ENCODE measurements at regions not wholly inside any gene's neighbourhood (a gene's known extent, or its start where the extent isn't known, plus 50 kb on each side); places are given as distances from the start of the nearest gene placed in this dataset.

DNA sequence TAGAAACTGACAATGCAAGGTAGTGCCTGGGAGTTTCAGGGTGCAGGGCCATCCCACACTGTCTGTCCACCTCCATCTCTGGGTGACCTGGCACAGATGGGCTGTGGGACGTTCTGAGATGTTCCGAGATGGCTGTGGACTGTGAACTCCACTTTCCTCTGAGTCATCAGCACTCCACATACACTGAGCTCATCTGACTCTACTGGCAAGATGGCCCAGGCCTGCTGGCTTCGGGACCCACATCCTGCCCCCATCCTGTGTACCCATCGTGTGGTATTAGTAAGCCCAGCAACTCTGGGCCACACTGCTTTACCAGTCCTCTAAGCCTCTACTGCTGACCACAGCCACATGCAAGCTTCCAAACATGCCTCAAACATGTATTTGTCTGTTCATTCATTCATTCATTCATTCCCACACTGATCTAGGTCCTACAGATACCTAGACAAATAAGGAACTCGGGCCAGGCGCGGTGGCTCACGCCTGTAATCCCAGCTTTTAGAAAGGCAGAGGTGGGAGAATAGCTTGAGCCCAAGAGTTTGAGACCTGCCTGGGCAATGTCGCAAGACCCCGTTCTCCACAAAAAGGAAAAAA is 124.8 kb upstream of the CXCR4 start:
- no peak for DNase-seq (ENCODE audit: low spot score)

DNA sequence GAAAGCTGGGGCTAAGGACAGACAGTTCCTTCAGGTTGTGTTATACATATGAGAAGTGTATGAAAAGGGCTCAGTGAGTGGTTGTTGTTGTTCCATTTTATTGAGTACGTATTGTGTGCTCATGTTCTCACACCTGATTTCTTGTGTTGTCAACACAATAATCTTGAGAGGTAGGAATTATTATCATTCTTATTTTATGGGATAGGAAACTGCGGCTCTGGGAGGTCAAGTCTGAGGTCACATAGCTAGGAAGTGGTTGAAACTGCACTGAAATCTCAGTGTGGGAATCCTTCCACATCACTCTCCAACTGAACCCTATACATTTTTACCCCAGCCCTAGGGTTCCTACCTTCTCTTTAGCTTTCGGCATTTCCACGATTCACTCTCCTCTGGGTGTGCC is 124.2 kb upstream of the CXCR4 start:
- DNase-seq (ENCODE audit: low spot score), result no peak

DNA sequence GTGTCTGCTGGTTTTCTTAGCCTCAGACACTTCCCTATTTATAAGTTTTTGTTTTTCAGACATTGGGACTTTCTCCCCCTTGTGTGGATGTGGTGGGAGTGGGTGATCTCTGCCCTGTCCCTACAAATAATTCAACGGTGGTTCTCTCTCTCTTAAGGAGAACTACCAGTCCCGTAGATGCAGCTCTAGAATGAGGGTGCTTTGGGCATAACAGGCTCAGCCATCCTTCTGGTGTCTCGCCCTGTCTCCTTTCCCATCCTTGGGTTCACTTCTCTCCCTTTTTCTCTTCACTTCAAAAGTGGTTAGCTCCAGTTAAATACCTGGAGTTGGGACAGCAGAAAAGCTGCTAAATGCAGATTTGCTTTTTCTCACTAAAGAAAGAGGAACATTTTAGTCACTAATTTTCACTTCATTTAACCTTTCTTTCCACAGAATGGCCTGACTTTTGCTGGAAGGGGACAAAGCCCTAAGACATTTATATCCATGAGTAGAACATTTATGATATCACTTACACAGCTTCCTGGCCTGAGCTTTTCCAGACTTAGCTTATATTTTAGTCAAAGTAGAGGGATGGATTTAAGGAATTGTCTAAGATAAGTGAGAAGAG is 121.2 kb upstream of the CXCR4 start:
- DNase-seq (ENCODE audit: low spot score), result no peak

DNA sequence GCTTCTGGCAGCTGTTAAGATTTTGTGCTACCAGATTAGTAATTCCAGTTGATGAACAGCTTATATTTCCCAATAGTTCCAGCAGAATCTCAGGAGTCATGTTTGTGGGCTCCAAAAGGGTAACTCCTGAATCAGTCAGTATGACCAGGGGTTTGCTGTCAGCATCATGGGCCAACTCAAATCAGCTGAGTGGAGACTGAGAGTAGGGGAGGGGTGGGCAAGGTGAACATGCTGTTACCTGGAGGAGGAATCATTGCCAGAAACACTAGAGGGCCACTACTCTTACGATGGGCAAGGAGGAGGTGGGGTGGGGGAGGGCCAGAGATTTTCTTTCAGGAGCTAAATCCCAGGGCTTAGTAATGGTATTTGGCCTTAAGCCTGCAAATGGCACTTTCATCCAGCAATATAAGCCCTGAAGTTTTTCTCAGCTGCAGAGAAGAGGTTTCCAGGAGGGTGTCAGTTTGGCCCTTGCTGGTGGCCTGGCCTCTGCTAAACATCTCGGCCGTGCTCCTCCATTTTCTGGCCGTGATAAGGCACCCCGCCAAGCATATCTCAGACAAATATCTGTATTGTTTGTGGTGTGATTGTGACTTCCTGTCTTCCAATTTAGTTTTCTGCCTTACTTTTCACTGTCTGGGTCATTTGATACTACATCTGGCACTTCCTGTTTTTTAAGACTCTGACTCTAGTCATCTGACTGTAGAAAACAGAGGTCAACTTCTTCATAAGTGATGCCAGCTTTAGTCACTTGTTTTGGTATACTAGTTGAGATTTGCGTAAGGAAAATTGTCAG is 120.5 kb upstream of the CXCR4 start:
- peak; percentile 77 for DNase-seq (ENCODE audit: low spot score)

DNA sequence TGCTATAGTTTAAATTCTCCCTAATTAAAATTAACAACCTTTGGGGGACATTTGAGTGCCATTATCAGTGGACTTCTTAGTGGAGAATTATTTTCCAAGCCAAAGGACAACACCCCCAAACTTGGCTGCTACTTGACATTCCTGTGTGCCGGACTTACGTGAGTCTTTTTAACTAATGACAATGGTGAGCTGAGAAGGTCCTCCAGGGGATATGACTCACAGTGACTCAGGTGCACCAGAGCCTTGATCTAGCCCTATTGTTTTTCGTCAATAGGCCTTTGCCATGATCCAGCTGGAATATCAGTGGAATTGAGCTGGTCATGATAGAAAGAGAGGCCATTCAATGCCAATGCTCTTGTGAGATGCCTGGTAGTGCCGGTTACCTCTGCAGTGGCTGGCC is 118.1 kb upstream of the CXCR4 start:
- peak; percentile 48 for DNase-seq (ENCODE audit: low spot score)

DNA sequence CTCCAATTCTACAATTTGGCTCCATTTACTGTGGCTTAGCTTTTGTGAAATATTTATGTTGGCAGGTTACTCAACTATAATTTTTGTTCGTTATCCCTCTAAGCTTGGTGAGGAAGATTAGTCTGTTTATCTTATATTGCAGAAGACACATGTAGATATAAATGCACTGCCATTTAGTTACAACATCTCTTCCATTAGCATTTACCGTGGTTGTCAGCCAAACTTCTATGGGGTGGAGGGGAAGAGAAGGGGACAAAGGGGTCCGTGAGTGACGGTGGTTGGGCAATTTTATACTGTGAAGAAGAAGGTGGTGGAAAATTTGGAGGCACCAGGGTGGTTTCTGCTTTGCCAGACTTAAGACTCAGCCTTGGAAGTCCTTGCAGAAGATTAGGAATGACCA is 117.6 kb upstream of the CXCR4 start:
- no peak for DNase-seq (ENCODE audit: low spot score)

DNA sequence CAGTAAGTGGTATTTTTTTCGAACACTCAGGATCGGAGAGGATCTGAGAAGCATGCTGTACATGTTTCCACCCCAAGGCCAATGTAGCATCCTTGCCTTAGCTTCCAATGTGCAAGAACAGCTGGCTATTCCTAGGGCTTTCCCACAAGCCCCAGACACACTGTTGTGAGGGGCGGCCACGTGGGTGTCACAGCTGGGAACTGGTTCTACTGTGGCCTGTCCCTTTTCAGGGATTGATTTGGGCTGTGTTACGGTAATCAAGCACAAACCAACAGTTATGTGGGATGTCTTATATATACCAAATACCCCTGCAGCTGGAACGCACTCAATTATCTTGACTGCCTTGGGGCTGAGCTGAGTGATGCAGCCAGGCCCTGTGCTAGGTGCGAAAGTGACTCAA is 116.3 kb upstream of the CXCR4 start:
- no peak for DNase-seq (ENCODE audit: low spot score)

DNA sequence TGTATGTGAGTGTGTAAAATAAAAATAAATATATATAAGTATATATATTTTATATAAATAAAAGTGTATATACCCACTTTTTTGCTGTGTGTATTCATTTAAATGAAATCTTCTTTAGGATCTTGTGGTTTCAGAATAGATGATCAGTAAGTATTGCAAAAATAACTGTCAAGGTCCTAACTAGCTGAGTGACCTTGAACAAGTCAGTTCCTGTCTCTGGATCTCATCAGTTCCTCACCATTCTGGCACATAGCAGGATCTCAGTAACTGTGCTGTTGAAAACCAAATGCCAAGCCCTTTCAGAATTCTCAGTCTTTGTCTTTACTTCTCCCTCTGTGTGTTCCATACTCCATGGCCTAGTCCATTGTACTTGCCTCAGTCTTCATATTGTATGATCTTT is 115.3 kb upstream of the CXCR4 start:
- no peak for DNase-seq (ENCODE audit: low spot score)

DNA sequence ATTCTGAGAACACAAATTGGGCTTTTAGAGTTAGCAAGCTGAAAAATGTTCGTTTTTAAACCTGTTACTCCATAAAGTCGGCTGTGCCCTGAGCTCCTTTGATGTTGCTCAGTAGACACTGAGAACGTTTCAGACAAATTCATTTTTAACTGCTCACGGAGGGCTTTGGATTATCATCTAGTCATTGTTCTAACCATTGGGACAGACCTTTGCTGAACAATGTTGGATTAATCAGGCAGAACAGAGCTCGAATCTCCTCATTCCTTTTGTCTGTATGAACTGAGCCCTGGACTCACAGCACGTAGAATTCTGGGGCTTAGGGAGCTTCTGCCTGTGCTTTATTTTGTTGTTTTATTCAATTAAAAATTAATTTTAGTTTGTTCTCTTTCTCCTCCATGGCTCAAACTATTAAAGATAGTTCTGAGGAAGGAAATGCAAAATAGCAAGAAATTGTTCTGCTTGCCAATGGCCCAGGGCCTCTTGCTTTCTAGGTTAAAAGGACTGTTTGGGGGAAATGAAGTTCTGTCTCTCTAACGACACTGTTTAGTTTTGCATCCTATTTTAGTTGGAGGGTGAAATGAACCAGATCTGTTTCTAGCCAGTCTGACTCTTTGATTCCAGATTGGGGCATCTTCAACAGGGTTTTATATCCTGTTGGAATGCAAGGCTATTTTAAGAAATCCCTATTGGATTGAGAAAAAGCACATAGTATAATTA is 114.7 kb upstream of the CXCR4 start:
- DNase-seq (ENCODE audit: low spot score), result no peak

DNA sequence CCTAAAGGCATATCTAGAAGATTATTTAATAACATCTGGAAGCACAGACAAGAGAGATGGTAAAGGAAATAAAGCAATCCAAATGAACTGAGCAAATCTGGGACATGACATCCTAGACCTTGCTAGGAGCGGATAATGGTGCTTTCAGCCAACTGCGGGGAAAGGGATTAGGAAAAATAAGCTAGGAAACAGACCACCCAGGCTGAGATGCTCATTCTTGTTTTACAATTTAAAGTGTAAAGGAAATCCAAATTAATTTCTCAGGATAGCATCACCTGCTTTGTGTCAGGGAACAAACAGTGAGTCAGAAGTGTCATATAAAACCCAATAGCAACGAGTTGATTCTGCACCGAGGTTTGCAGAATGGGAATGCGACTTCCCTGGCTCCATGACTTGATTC is 112.5 kb upstream of the CXCR4 start:
- DNase-seq (ENCODE audit: low spot score), result no peak

DNA sequence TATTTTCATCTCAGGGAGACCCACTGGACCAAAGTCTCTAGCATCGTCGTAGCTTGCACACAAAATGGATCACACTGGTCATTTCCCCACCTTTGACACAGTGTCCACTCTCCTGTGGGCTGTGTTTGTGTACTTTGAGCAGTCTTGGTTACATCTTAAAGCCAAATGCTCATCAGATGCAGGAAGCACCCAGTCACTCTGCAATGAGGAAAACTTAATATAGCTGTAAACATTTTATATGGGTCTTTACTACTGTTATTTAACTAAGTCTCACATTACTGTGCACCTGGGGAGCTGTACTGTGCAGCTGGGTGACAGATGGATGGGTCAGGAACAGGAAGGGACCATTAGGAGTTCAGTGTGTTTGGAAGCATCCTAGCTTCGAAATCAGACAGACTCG is 109.0 kb upstream of the CXCR4 start:
- DNase-seq (ENCODE audit: low spot score), result no peak

DNA sequence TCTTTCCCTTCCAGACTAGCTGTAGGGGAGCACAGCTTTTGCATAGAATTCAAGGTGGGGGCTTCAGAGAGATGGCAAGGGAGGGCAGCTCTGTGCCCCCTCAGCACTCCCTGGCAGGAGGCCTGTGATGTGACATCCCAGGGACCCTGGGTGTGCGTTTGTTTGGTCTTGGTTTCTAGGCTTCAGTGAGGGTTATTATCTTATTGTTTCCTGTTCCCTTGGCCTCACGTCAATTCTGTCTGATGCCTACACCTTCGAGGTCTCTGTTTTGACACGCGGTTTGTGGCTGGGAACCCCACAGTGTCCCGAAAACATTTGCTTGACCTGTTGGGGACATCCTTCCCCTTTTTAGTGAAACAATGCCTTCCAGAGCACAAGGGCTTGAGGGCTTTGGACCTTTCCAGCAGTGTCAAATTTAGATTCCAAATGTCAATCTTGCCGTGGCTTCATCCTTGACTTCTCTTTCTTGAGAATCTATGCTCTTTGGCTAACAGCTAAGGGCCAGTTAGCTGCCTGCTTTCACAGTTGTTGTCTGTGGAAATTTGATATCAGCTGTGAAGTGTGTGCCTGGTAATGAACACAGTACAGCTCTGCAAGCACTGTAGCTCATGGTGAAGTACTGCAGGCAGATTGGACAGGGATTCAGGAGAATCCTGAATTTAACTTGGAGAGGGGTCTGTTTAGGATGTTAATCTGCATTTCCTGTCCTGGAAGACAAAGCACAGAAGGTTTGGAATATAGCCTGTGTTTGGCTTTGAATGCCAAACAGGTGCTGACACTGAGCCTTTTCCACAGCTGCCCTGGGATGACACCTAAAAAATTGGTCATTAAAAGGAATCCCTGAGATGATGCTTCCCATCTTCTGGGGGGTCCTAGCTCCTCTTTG is 108.2 kb upstream of the CXCR4 start:
- DNase-seq (ENCODE audit: low spot score), result no peak

DNA sequence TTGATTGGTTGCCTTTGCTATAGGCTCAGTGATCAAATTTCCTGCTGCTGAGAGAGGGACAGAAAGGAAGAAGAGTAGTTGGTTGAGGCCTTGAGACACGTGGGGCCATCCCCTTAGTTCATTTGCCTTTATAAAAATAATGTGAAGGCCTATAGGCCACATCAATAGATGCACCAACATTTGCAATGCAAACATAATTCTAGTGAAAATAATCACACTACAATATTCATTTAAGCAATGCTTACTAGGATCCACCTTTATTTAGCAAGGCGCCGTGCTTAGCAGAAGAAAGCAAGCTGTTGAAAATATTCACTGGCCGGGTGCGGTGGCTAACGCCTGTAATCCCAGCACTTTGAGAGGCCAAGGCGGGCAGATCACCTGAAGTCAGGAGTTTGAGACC is 105.3 kb upstream of the CXCR4 start:
- DNase-seq (ENCODE audit: low spot score), result no peak

DNA sequence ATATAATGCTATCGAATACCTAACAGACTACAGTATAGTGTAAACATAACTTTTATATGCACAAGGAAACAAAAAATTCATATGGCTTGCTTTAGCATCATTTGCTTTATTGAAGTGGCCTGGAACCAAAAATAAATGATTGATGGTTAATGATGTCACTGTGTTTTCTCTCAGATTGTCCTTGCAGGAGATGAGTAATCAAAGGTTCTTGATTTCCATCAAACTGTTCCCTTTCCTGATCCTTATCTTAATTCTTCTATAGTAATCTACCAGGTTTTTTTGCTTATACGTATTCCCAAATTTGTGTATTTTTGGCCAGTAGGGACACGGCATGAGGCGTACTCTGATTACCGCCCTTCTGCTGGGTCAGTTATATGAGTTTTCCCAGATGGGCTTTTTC is 104.9 kb upstream of the CXCR4 start:
- no peak for DNase-seq (ENCODE audit: low spot score)

DNA sequence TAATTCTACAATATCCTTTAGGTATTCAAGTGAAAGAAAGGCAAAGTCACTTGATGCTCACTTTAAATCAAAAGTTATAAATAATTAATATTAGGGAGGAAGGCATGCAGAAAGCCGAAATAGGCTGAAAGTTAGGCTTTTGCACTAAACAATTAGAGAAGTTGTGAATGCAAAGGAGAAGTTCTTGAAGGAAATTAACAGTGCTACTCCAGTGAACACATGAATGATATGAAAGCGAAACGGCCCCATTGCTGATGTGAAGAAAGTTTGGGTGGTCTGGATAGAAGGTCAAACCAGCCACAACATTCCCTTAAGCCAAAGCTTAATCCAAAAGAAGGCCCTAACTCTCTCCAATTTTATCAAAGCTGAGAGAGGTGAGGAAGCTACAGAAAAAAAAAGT is 103.1 kb upstream of the CXCR4 start:
- DNase-seq (ENCODE audit: low spot score), result no peak

DNA sequence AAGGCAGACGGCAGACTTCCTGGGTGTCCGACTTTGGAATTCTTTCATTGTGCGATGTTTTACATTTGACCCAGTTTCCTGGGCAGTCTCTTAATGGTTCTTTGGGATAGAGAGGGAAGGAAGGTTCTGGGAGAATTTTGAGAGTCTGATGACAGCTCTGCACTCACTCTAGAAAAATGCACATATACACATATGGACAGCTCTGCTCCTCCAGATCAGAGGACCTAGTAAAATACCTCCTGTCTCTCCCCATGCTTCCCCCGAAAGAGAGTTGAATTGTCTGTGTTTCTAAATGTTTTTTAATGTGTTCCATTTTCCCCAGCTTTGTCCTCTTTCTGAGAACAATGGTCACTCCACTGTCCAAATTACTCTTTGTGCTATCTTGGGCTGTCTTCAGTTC is 102.0 kb upstream of the CXCR4 start:
- DNase-seq (ENCODE audit: low spot score), result no peak

DNA sequence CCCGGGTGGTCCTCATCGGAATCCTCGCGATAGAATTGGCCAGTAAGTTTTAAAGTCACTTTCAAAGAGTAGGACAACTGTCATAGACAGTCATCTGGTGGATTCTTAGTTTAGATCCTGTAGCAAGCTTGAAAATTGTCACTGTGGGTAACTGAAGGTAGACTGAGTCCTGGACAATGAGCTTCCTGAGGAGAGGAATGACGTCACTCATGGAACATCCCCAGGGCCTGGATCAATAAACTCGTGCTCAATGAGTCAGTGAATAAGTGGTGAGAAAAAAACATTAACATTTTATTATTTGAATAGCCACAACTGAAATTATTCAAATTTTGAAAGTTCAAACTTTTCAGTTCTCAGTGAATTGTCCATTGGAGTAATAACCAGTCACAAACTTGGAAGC is 101.4 kb upstream of the CXCR4 start:
- DNase-seq (ENCODE audit: low spot score), result no peak

DNA sequence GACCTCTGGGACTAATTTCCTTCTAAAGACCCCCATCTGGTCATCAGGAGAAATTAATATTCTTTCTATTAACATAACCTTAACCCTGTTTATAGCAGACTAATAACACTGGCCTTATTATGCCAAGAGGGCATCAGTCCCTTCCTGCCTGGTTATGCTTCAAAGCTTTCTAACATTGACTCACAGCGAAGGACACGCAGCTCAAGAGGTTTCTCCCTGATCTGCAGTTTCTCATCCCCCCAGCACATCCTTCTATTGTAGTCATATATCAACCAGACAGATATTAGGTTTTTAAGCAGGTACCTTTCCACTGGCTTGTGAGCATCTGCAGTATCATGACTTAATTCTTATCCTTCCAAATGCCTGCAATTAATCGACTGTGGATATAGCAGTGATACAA is 100.0 kb upstream of the CXCR4 start:
- no peak for DNase-seq (ENCODE audit: low spot score)

DNA sequence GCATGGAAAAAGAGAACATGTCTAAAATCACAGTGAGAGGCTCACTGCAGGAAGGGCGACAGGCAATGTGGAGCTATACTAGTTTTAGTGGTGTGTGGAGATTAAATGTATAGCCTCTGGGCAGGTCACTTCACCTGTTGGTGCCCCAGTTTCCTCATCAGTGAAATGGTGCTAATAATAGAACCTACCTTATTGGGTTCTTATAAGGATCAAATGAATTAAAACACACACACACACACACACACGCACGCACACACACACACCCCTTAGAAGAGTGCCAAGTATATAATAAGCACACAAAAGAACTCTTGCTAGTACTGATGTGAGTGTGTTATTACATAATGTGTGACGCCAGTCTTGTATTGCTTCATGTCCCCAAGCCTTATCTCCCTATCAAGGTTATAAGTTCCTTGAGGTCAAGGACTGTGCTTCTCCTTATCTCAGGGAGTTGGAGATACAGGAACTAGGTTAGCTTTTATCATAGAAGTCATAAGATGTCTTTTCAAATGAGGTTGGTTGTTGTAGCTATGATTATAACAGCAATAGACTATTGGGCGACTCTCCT is 98.0 kb upstream of the CXCR4 start:
- no peak for DNase-seq (ENCODE audit: low spot score)

DNA sequence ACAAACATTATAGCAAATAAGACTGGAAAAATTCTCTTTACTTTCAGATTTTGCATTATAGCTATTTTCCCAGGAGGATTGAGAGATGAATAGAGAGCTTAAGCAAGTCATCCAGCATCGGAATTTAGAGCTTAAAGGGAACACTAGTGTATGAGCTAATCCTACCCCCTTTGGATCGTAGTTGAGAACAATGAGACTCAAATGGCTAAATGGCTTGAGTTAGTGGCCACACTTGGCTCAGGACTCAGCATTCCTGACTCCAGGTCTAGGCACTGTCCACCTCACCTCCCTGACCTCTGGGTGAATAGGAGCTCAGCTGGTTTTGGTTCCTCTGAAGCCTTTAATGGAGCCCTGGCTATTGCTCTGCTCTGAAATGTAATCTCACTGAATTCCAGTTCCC is 97.5 kb upstream of the CXCR4 start:
- DNase-seq (ENCODE audit: low spot score), result no peak
